HG03565 (cell line): ENCODE measurements at regions not wholly inside any gene's neighbourhood (a gene's known extent, or its start where the extent isn't known, plus 50 kb on each side); places are given as distances from the start of the nearest gene placed in this dataset.

Experiments used
- ATAC-seq: cut with Tn5 transposase; IDR thresholded peaks from one replicate; pipeline ENCODE4 v1.9.1; 2021; ENCODE audit warnings: mild to moderate bottlenecking, moderate library complexity; ENCODE audit not compliant: unreplicated experiment

DNA sequence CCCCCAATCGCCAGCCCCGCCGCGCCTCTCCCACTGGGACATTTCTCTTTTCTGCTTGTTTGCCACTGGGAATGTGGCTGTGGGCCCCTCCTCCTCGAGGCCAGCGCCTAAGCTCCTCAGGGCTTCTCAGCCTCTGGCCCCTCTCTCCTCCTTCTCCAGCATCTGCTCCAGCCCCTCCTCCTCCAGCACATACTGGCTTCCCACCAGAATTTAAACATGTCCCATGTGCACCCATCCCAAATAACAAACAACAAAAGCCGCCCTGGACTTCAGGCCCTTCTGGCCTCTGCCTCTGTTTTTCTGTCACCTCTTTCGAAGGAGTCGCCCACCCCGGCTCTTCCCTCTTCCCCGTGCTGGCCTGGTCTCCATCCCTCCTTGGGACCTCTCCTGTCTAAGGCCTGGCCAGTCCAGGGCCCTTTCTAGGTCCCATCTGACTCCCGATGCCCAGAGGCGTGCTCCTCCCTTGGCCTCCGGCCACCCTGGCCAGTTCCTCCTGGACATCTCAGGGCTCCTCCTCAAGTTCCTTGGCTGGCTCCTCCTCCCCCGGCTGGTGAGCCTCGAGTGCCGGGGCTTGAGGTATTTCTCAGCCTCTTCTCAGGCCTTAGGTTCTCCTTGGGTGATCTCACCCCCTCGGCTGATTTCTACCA is 94.6 kb upstream of the SLC6A6 start:
- ATAC-seq = no peak

DNA sequence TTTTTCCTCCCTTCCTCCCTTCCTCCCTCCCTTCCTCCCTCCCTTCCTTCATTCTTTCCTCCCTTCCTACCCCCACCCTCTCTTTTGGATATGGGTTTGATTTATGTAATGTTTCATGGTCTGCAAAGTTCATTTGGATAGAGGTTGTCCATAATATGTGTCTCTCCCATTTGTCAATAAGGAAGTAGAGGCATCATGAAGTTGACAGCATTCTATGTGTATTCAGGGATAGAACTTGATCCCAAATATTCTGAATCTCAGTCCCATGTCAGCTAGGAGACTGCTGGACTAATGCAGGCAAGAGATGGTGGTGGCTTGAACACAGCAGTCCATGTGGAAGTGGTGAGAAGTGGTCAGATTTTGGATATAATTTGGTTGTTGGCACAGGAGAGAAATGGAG is 90.7 kb upstream of the SLC6A6 start:
- ATAC-seq = no peak

DNA sequence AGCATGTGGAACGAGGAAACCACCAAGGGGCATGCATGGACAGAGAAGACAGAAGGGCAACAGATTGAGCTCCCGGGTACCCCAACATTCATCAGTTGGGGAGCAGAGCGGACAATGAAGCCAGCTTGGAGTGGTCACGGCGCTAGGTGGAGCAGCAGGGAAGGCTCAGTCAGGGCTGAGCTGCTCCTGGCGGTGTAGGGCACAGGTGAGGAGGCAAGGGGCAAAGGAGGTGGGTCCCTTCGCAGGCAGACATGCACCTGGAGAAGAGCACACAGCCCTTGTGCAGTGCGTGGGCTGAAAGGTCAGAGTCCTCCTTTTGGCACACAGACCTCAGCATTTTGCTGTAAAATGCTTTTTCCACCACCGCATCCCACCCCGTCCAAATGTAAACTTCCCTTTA is 90.0 kb upstream of the SLC6A6 start:
- ATAC-seq = no peak

DNA sequence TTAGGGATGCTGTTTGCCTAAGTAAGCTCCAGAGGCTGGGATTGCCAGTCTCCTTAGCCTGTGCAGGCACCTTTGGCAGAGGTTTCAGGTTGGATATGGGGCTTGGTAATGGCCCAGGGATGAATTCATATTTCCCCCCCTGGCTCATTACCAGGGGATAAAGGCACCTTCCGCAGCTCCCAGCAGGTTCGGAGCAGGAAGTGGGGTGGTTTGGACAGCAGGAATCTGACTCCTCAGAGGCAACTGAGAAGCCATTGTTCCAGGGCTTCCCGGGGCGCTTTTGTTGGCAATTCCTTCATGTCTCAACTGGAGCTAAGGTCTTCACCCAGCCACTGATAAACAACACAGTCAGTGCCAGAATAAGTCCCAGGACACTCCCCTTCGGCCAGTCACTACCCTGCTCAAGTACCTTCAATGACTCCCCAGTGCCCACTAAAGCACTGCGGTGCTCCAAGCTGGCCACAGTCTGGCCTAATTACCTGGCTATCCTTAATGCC is 85.3 kb upstream of the SLC6A6 start:
- no peak for ATAC-seq

DNA sequence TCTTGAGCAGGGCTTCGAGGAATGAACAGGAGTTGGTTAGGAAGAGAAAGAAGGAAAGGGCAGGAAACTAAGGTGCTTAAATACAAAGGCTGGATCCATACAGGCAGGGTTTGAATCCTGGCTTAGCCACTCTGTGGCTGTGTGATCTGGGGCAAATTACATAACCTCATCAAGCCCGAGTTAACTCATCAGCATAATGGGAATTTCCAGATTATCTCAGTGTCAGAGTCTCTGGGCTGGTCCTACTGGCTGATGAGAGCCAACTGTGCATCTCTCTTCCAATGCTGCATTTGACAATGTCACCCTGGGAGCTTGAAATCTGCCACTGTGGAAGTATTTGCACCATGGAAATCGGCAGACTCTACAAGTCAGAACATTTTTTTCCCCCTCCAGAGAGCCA is 83.8 kb upstream of the SLC6A6 start:
- no peak for ATAC-seq

DNA sequence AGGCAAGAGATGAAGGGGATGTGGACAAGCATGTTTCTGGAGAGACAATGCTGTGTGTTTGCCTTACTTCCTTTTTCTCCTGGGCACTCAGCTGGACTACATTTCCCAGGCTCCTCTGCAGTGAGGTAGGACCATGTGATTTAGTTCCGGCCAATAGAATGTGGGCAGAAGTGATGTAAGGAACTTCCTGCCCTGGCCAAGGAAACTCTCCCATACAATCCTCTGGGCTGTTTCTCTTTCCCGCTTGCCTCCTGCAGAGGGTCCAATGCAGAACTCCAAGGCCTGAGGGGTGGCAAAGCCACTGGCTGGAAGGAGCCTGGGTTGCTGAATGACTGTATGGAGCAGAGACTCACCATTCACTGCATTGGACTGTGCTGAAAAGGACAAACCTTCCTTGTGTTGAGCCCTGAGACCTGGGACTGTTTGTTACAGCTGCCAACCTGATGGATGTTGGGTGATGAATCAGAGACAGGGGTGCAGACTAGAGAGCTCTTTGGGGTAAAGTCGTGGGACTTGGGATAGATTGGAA is 82.7 kb upstream of the SLC6A6 start:
- peak; percentile 98 for ATAC-seq

DNA sequence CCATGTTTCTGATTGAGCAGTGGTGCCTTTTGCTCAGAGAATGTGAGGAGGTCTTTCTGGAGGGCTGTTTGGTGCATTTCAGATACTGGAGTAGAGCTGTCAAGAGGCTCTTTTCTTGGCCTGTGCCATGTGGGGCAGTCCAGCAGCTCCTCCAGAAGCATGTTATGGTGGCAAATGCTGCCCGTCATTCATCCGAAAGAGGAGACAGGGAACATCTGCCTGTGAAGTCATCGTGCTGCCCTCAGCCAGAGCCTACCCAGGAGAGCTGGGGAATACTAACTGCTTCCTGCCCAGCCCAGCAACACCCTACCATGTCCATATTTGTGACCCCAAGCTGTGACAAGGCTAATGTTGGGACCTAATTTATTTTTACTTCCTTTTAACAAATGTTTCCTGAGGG is 82.2 kb upstream of the SLC6A6 start:
- no peak for ATAC-seq

DNA sequence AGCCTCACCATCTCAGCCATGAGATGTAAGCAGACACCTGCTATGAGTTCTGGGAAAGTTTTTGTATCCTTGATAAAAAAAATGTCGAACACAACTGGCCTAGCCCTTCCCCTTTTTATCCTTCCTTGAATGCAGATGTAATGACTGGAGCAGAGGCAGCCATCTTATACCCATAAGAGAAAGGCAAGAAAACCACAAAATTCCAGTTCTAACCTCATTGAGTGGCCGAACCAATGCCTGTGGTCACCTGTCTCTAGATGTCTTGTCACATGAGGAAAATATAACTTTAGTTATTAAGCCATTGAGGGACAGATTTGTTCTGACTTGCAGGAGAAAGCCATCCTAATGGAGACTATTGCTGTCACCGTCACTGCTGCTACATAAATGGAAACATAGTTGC is 80.4 kb upstream of the SLC6A6 start:
- ATAC-seq = no peak

DNA sequence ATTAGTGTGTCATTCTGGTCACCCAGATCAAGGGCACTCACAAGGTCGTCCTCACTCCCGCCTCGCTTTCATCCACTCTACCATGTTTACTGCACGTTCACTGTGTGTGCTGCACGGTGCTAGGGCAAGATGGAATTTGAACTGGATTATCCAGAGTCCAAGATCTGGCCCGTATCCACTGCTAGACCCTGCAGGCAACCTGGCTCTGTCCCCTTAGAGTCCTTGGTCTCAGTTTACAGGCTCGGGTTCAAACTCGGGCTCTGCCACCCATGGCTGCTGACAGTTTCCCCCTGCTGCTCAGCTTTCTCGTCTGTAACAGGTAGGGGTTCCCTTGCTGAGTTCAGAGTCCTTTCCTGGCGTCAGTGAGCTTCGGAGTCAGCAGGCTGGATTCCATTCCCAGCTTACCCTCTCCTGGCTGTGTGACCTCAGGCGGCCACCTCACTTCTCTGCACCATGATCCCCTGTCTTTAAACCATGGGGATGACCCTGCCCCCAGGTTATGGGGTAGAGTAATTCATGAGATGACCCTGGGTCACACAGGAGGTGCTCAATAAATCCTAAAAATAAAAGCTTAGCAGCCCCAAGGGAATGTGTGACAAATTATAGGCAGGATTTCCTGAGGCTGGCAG is 79.6 kb upstream of the SLC6A6 start:
- no peak for ATAC-seq

DNA sequence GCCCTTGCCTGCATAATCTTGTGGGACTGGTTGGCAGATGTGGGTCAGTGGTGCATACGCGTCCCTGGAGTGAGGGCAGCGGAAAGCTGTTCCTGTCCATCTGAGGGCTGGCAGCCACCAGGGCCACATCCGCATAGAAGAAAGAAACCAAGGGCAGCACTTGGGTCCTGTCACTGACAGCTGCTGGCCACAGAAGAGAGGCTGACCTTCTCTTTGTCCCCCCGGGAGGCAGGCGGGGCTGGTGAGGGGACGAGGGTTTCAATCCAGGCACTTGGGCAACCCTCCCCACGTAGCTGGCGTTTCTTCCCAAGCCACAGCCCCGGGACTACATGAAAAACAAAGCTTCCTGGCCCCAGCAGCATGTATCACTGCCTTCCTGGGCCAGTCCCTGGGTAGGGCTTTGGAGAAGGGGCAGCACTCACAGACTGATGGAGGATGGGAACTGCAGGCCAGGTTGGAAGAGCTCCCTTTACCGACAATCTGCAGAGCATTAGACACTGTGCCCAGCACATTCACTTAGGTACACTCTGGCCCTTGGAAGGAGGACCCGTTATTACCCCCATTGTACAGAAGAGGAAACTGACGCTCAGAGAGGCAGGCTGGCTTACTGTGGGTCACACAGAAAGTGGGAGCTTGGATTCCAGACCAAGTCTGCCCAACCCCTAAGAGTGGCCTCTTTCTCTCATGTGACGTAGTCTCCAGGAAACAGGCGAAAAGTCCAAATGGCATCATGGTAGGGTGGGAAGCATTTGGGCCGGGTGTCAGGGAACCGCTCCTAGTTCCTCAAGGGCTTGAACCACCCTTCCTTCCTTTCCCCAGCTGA is 78.8 kb upstream of the SLC6A6 start:
- ATAC-seq = no peak

DNA sequence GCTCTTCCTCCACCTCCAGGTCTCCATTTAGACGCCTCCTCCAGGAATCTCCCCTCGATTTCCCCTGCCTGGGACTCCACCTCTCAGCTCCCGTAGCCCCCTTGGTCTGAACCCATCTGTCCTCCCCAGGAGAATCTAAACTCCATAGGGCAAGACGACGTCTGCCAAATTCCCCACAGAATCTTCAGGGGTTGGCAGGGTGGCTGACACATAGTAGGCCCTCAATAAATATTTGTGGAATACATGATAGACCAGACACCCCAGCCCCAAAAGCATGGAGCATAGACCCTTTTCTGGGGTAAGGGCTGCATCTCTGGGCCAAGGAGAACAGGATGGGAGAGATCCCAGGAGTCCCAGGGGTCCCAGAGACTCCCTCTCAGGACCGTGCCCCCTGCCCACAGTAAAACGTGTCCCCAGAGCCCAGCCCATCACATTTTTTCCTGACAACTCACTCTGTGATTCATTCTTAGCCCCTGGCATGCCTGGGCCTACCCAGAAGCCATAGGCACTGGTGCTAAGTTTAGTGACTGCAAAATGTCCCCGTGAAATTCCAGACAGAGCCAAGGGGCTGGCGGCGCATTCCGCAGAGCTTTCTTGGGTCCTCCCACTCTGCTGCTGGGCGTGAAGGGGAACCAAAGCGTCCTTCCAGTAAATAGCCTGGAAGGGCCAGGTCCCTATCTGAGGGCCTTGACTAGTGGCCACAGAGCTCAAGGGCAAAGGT is 78.0 kb upstream of the SLC6A6 start:
- ATAC-seq = no peak

DNA sequence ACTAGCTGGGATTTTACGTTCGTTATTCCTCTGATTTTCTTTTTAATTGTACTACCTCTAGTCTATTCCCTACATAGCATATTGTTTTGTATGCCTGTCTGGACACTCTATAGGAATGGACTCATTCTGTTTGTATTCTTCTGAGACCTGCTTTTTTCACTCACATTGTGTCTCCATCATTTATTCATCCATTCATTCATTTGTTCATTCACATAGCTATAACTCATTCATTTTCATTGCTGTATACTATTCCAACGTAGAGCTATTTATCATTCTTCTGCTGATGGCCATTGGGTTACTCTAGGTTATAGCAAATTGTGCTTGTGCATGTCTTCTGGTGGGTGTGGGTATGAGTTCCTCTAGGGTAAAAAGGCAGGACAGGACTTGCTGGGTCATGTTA is 74.0 kb upstream of the SLC6A6 start:
- no peak for ATAC-seq

DNA sequence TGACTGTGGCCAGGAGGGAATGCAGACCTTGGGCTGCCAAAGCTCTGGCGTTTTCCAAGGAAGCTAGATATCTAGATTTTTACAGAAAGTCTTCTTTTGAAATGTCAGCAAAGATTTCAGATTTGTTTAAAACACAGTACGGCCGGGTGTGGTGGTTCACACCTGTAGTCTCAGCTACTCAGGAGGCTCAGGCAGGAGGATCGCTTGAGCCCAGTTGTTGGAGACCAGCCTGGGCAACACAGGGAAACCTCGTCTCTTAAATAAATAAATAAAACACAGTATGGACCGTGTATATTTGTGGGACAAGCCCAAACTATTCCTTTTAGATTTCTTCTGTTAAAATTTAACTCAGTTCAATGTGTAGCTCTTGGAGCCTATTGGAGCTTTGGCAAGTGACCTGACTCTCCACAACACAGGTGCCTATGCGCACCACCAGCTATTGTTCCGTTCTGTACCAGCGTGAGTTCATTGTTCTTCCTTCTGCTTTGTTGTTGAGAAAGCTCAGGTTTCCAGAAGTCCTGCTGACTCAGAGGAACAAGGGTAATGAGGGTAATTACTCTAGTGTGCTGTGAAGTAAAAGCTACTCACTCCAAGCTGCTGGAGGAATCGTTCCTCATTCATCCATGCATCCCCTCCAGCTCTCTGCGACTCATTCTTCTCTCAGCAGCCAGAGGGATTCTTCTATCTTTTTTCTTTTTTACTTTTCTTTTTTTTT is 73.1 kb upstream of the SLC6A6 start:
- no peak for ATAC-seq

DNA sequence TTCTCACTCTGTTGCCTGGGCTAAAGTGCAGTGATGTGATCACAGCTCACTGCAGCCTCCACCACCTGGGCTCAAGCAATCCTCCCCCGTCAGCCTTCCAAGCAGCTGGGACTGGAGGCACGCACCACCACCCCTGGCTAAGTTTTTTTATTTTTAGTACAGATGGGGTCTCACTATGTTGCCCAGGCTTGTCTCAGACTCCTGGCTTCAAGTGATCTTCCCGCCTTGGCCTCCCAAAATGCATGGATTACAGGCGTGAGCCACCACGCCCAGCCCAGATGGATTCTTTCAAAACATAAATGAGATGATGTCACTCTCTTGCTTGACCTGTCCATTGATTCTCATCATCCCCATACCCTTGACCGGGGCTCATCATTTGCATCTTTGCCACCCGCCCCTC is 72.6 kb upstream of the SLC6A6 start:
- no peak for ATAC-seq

DNA sequence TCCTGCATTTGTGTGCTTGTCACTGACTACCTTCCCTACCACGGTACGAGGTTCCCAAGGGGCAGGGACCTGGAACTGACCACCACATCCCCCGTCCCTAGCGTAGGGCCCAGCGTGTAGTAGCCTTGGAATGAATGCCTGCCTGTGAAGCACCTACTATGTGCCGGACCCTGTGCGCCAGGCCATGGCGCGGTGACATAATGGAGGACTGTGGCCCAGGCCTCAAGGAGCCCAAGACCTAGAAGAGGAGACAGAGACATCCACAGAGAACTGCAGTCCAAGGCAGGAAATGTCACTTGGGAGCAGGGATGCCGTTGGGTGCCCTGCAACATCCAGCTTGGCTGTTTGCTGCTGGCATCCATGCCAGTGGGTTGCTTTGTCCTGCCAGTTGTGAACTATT is 71.9 kb upstream of the SLC6A6 start:
- no peak for ATAC-seq

DNA sequence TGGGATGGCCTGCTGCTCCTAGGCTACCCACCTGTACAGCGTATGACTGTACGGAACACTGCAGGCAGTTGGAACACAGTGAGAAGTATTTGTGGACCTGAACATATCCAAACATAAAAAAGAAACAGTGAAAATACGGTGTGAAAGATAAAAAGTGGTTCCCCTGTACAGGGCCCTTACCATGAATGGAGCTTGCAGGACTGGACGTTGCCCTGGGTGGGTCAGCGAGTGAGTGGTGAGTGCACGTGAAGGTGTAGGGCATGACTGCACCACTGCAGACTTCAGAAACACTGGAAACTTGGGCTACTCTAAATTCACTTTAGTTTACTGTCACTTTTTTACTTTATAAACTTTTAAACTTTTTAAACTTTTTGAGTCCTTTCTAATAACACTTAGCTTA is 71.2 kb upstream of the SLC6A6 start:
- ATAC-seq = no peak

DNA sequence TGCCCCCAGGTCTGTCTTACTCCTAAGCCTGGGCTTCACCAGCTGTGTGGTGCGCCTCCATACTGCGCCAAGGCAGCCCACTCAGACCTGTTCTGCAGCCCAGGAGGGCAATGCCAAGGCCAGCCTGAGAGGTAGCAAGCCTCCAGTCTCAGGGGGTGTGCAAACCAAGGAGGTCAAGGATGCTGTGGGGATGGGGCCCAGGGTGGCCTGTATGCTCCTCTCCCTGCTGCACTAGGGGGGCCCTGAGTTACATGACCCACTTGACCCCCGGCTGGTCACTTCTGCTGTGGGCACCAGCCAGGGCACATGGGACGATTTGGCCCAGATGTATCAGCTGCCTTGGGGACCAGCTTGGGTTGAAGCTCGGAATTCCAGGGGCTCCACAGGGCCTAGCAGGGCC is 70.0 kb upstream of the SLC6A6 start:
- no peak for ATAC-seq

DNA sequence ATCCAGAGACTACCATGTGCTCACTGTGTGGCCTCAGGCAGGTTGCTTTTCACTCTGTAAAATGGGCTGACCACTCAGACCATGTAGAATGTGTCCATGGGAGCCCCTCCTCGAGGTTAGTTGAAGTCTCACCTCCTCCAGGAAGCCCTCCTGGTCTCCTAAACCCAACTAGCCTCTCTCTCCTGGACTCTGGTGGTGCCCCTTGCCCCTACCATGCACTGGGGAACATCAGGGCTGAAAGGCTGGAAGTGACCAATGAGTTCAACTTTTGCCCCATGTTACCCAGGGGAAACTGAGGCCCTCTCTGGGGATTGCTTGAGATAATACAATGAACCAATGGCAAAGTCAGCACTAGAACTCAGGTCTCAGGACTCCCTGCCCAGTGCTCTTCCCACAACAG is 69.2 kb upstream of the SLC6A6 start:
- ATAC-seq = no peak

DNA sequence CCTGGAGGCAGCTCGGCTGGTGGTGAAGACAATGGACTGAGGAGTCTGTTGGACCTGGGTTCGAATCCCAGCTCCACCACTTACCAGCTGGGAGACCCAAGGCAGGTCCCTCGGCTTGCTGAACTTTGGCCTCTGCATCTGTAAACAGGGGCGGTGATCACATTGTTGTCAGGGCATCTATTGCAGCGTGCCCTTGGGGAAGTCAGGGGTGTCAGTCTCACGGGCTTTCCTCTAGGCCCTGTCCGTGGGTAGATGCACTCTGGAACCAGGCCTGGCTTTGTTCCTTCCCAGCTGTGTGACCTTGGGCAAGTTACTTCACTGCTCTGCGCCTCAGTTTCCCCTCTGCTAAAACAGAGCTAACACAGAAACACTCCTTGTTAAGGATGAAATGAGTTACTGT is 68.8 kb upstream of the SLC6A6 start:
- no peak for ATAC-seq

DNA sequence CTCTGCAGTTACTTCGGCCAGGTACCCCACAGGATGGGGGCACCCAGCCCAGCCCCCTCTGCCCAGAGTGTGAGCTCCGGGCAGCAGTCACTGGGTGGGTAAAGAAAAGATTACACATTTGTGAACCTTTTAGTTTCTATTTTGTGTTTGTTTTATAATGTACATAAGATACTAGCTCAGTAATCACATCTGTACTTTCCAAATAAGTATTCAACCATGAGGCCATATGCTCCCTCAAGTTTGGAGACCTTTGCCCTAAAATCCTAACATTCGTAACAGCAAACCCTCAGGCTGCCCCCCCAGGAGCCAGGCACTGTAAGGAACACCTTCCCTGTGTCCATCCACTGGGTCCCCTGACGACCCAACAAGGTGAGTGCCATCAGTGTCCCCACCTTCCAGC is 68.3 kb upstream of the SLC6A6 start:
- no peak for ATAC-seq

DNA sequence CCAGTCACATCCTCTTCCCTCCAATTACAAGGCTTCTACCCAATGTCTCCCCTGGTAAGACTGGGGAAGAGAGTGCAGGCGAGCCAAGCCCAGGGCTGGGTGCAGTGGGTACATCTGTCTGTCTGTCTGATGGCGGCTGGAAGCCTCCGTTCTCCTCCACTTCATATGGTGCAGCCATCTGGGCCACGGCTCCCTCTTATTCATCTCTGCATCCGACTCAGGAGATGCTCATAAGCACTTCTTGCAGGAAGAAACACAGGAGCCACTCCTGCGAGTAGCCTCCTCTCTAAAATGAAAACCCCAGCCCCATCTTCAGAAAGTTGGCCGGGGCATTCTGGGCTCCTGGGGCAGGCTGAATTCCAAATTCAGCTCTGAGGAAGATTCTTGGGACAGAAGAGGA is 67.5 kb upstream of the SLC6A6 start:
- no peak for ATAC-seq
